ENCODE measurements at regions not wholly inside any gene's neighbourhood (a gene's known extent, or its start where the extent isn't known, plus 50 kb on each side); places are given as distances from the start of the nearest gene placed in this dataset.

- 80 to 87% methylated on average over 4 to 5 of the region's 5 CpGs for WGBS, 2 experiments
- no peaks in the 10 kb centered on the region for H3K36me3 ChIP-seq (ENCODE audit: control insufficient read depth, insufficient read depth, low read length)
These were observed 400.3 kb upstream of the HNRNPA3 start for GRCh38 chr2:176812246-176812775.

GRCh38 chr2:176813156-176813555 lies 399.4 kb upstream of the HNRNPA3 start:
- Histone ChIP-seq H3K9me3 (ENCODE audit: control insufficient read depth, low read length) (no peaks in the 10 kb centered on the region), H3K27ac (ENCODE audit: insufficient read depth, low read depth, low read length, poor library complexity, severe bottlenecking) (no peak overlapping the region), H3K4me1 (ENCODE audit: control insufficient read depth, insufficient read depth, low read length) (no peaks in the 10 kb centered on the region), H3K27me3 (ENCODE audit: control insufficient read depth, insufficient read depth, low read length, poor library complexity, severe bottlenecking) (no peaks in the 10 kb centered on the region), H3K36me3 (ENCODE audit: control insufficient read depth, insufficient read depth, low read length) (no peaks in the 10 kb centered on the region), H3K4me3 (ENCODE audit: insufficient read depth, low read depth, low read length) (no peak overlapping the region)
- 92 to 93% methylated on average over 4 of the region's 4 CpGs for WGBS, 2 experiments

More at GRCh38 chr2:176812246-176812775, 400.3 kb upstream of the HNRNPA3 start:
- Histone ChIP-seq H3K27me3 (ENCODE audit: control insufficient read depth, insufficient read depth, low read length, poor library complexity, severe bottlenecking) (no peaks in the 10 kb centered on the region), H3K4me3 (ENCODE audit: insufficient read depth, low read depth, low read length) (no peak overlapping the region), H3K27ac (ENCODE audit: insufficient read depth, low read depth, low read length, poor library complexity, severe bottlenecking) (no peak overlapping the region), H3K4me1 (ENCODE audit: control insufficient read depth, insufficient read depth, low read length) (no peaks in the 10 kb centered on the region), H3K9me3 (ENCODE audit: control insufficient read depth, low read length) (no peaks in the 10 kb centered on the region)

GRCh38 chr2:176813621-176814049 lies 399.0 kb upstream of the HNRNPA3 start:
- H3K9me3 ChIP-seq (ENCODE audit: control insufficient read depth, low read length), result no peaks in the 10 kb centered on the region
- WGBS, 2 experiments, result 61 to 64% methylated on average over 2 of the region's 2 CpGs
- no peaks in the 10 kb centered on the region for H3K4me1 ChIP-seq (ENCODE audit: control insufficient read depth, insufficient read depth, low read length)
- H3K4me3 ChIP-seq (ENCODE audit: insufficient read depth, low read depth, low read length), result no peak overlapping the region
- no peaks in the 10 kb centered on the region for H3K27me3 ChIP-seq (ENCODE audit: control insufficient read depth, insufficient read depth, low read length, poor library complexity, severe bottlenecking)
- no peaks in the 10 kb centered on the region for H3K36me3 ChIP-seq (ENCODE audit: control insufficient read depth, insufficient read depth, low read length)
- no peak overlapping the region for H3K27ac ChIP-seq (ENCODE audit: insufficient read depth, low read depth, low read length, poor library complexity, severe bottlenecking)

- Histone ChIP-seq H3K27ac (ENCODE audit: insufficient read depth, low read depth, low read length, poor library complexity, severe bottlenecking) (no peak overlapping the region), H3K36me3 (ENCODE audit: control insufficient read depth, insufficient read depth, low read length) (no peaks in the 10 kb centered on the region), H3K27me3 (ENCODE audit: control insufficient read depth, insufficient read depth, low read length, poor library complexity, severe bottlenecking) (no peaks in the 10 kb centered on the region), H3K9me3 (ENCODE audit: control insufficient read depth, low read length) (no peaks in the 10 kb centered on the region), H3K4me3 (ENCODE audit: insufficient read depth, low read depth, low read length) (no peak overlapping the region), H3K4me1 (ENCODE audit: control insufficient read depth, insufficient read depth, low read length) (no peaks in the 10 kb centered on the region)
- WGBS, 2 experiments, result no CpG with 5 or more reads among the region's 1 CpG
These were observed 398.3 kb upstream of the HNRNPA3 start for GRCh38 chr2:176814274-176814673.

GRCh38 chr2:176814740-176815367 lies 397.7 kb upstream of the HNRNPA3 start:
- no peak overlapping the region for H3K4me3 ChIP-seq (ENCODE audit: insufficient read depth, low read depth, low read length)
- no peaks in the 10 kb centered on the region for H3K4me1 ChIP-seq (ENCODE audit: control insufficient read depth, insufficient read depth, low read length)
- no peaks in the 10 kb centered on the region for H3K36me3 ChIP-seq (ENCODE audit: control insufficient read depth, insufficient read depth, low read length)
- H3K27me3 ChIP-seq (ENCODE audit: control insufficient read depth, insufficient read depth, low read length, poor library complexity, severe bottlenecking), result no peaks in the 10 kb centered on the region
- 16 to 36% methylated on average over 2 of the region's 2 CpGs for WGBS, 2 experiments
- no peak overlapping the region for H3K27ac ChIP-seq (ENCODE audit: insufficient read depth, low read depth, low read length, poor library complexity, severe bottlenecking)
- H3K9me3 ChIP-seq (ENCODE audit: control insufficient read depth, low read length), result no peaks in the 10 kb centered on the region

- H3K27me3 ChIP-seq (ENCODE audit: control insufficient read depth, insufficient read depth, low read length, poor library complexity, severe bottlenecking), result no peaks in the 10 kb centered on the region
- H3K4me1 ChIP-seq (ENCODE audit: control insufficient read depth, insufficient read depth, low read length), result no peaks in the 10 kb centered on the region
- 45 to 53% methylated on average over 7 of the region's 7 CpGs for WGBS, 2 experiments
- H3K36me3 ChIP-seq (ENCODE audit: control insufficient read depth, insufficient read depth, low read length), result no peaks in the 10 kb centered on the region
- no peaks in the 10 kb centered on the region for H3K9me3 ChIP-seq (ENCODE audit: control insufficient read depth, low read length)
- no peak overlapping the region for H3K27ac ChIP-seq (ENCODE audit: insufficient read depth, low read depth, low read length, poor library complexity, severe bottlenecking)
- no peak overlapping the region for H3K4me3 ChIP-seq (ENCODE audit: insufficient read depth, low read depth, low read length)
These were observed 395.5 kb upstream of the HNRNPA3 start for GRCh38 chr2:176817061-176817565.

- no peaks in the 10 kb centered on the region for H3K9me3 ChIP-seq (ENCODE audit: control insufficient read depth, low read length)
- no peaks in the 10 kb centered on the region for H3K27me3 ChIP-seq (ENCODE audit: control insufficient read depth, insufficient read depth, low read length, poor library complexity, severe bottlenecking)
- no peak overlapping the region for H3K27ac ChIP-seq (ENCODE audit: insufficient read depth, low read depth, low read length, poor library complexity, severe bottlenecking)
- no peaks in the 10 kb centered on the region for H3K4me1 ChIP-seq (ENCODE audit: control insufficient read depth, insufficient read depth, low read length)
- H3K36me3 ChIP-seq (ENCODE audit: control insufficient read depth, insufficient read depth, low read length), result no peaks in the 10 kb centered on the region
- no peak overlapping the region for H3K4me3 ChIP-seq (ENCODE audit: insufficient read depth, low read depth, low read length)
- 85 to 89% methylated on average over 2 to 4 of the region's 4 CpGs for WGBS, 2 experiments
These were observed 394.5 kb upstream of the HNRNPA3 start for GRCh38 chr2:176818076-176818475.

- Histone ChIP-seq H3K27ac (ENCODE audit: insufficient read depth, low read depth, low read length, poor library complexity, severe bottlenecking) (no peak overlapping the region), H3K4me1 (ENCODE audit: control insufficient read depth, insufficient read depth, low read length) (no peaks in the 10 kb centered on the region), H3K27me3 (ENCODE audit: control insufficient read depth, insufficient read depth, low read length, poor library complexity, severe bottlenecking) (no peaks in the 10 kb centered on the region), H3K9me3 (ENCODE audit: control insufficient read depth, low read length) (no peaks in the 10 kb centered on the region), H3K36me3 (ENCODE audit: control insufficient read depth, insufficient read depth, low read length) (no peaks in the 10 kb centered on the region), H3K4me3 (ENCODE audit: insufficient read depth, low read depth, low read length) (no peak overlapping the region)
- 48 to 60% methylated on average over 6 to 7 of the region's 7 CpGs for WGBS, 2 experiments
These were observed 394.0 kb upstream of the HNRNPA3 start for GRCh38 chr2:176818617-176819016.

GRCh38 chr2:176819306-176819705 lies 393.3 kb upstream of the HNRNPA3 start:
- WGBS, 2 experiments, result 86 to 90% methylated on average over 4 of the region's 4 CpGs
- no peaks in the 10 kb centered on the region for H3K27me3 ChIP-seq (ENCODE audit: control insufficient read depth, insufficient read depth, low read length, poor library complexity, severe bottlenecking)

GRCh38 chr2:176820371-176820932 lies 392.1 kb upstream of the HNRNPA3 start:
- no peaks in the 10 kb centered on the region for H3K36me3 ChIP-seq (ENCODE audit: control insufficient read depth, insufficient read depth, low read length)
- no peaks in the 10 kb centered on the region for H3K9me3 ChIP-seq (ENCODE audit: control insufficient read depth, low read length)
- no peak overlapping the region for H3K27ac ChIP-seq (ENCODE audit: insufficient read depth, low read depth, low read length, poor library complexity, severe bottlenecking)
- H3K27me3 ChIP-seq (ENCODE audit: control insufficient read depth, insufficient read depth, low read length, poor library complexity, severe bottlenecking), result no peaks in the 10 kb centered on the region
- no peak overlapping the region for H3K4me3 ChIP-seq (ENCODE audit: insufficient read depth, low read depth, low read length)
- H3K4me1 ChIP-seq (ENCODE audit: control insufficient read depth, insufficient read depth, low read length), result no peaks in the 10 kb centered on the region

More at GRCh38 chr2:176819306-176819705, 393.3 kb upstream of the HNRNPA3 start:
- Histone ChIP-seq H3K4me1 (ENCODE audit: control insufficient read depth, insufficient read depth, low read length) (no peaks in the 10 kb centered on the region), H3K4me3 (ENCODE audit: insufficient read depth, low read depth, low read length) (no peak overlapping the region), H3K36me3 (ENCODE audit: control insufficient read depth, insufficient read depth, low read length) (no peaks in the 10 kb centered on the region), H3K9me3 (ENCODE audit: control insufficient read depth, low read length) (no peaks in the 10 kb centered on the region), H3K27ac (ENCODE audit: insufficient read depth, low read depth, low read length, poor library complexity, severe bottlenecking) (no peak overlapping the region)

Measured in ectodermal cell (in vitro differentiated cells).